H1 (cell line): ENCODE measurements at regions not wholly inside any gene's neighbourhood (a gene's known extent, or its start where the extent isn't known, plus 50 kb on each side); places are given as distances from the start of the nearest gene placed in this dataset.
"Not testable (repeated sequence)": the region's sequence is repeated elsewhere in the genome, so short reads cannot be mapped to it uniquely, and the experiment has no call there.

Source experiments
- CTCF ChIA-PET: fragments of 300-600 bp; sonication (Branson Sonifier 250); formaldehyde crosslinking; loops from one replicate; lab custom pipeline; 2021; ENCODE audit not compliant: partially characterized antibody; lab: Charles Lee
- POLR2A ChIA-PET: fragments of 300-600 bp; sonication (Branson Sonifier 250); formaldehyde crosslinking; loops from one replicate; lab custom pipeline; 2021; ENCODE audit warnings: inconsistent platforms; ENCODE audit not compliant: partially characterized antibody; lab: Charles Lee
- DNase-seq, 2 experiments: peaks; one replicate each; pipeline versions ENCODE4 v3.0.0 to v3.0.0-alpha.2; 2010 to 2022; ENCODE audit warnings: low spot score in 2 of 2, low read depth in 1 of 2, mixed read lengths in 1 of 2
- FAIRE-seq: peaks from 2 replicates; lab custom pipeline; 2011; peaks lifted over from hg19 to GRCh38; lab: Jason Lieb, UNC
- H2AFZ ChIP-seq: 2 replicates; pipeline ENCODE4 v1.8.1; 2012; ENCODE audit warnings: low read length, inconsistent platforms
- H2AK5ac ChIP-seq: 2 replicates; pipeline ENCODE4 v1.6.1; 2013; ENCODE audit warnings: low read depth, low read length
- H2BK120ac ChIP-seq: replicated peaks from 2 replicates; pipeline ENCODE3; 2013; ENCODE audit warnings: low read depth, low read length, inconsistent platforms
- H2BK12ac ChIP-seq: 2 replicates; pipeline ENCODE4 v1.6.1; 2013; ENCODE audit warnings: low read depth, low read length
- H2BK15ac ChIP-seq: 2 replicates; pipeline ENCODE4 v1.6.1; 2013; ENCODE audit warnings: low read length
- H2BK20ac ChIP-seq: 2 replicates; pipeline ENCODE4 v1.6.1; 2013; ENCODE audit warnings: low read length
- H2BK5ac ChIP-seq: 2 replicates; pipeline ENCODE4 v1.6.1; 2013; ENCODE audit warnings: low read depth, low read length
- H3K14ac ChIP-seq: 2 replicates; pipeline ENCODE4 v1.6.1; 2013; ENCODE audit warnings: inconsistent platforms; ENCODE audit not compliant: insufficient read length
- H3K18ac ChIP-seq: 2 replicates; pipeline ENCODE4 v1.6.1; 2013; ENCODE audit warnings: low read length; ENCODE audit errors: extremely low read depth
- H3K23ac ChIP-seq: 2 replicates; pipeline ENCODE4 v1.6.1; 2013; ENCODE audit warnings: inconsistent platforms; ENCODE audit not compliant: insufficient read length
- H3K23me2 ChIP-seq: 2 replicates; pipeline ENCODE4 v1.6.1; 2013; ENCODE audit warnings: low read depth, low read length
- H3K27ac ChIP-seq: 2 replicates; pipeline ENCODE4 v1.6.1; 2011; ENCODE audit warnings: low read depth, low read length, inconsistent platforms
- H3K27me3 ChIP-seq, 4 experiments: replicated peaks in 1 of 4; 1 replicate in 1 of 4; 2 replicates in 3 of 4; pipeline versions ENCODE4 v1.6.1 to v1.8.1; 2011 to 2013; ENCODE audit warnings: low read length in 3 of 4, mild to moderate bottlenecking in 3 of 4, inconsistent platforms in 2 of 4, mixed read lengths in 2 of 4, moderate library complexity in 1 of 4; ENCODE audit not compliant: control insufficient read depth in 3 of 4, insufficient read depth in 3 of 4; ENCODE audit errors: extremely low read depth in 1 of 4
- H3K36me3 ChIP-seq, 4 experiments: 2 replicates each; pipeline versions ENCODE4 v1.6.1 to v1.8.1; 2011 to 2013; ENCODE audit warnings: mild to moderate bottlenecking in 4 of 4, low read length in 3 of 4, moderate library complexity in 2 of 4, control low read depth in 1 of 4, inconsistent platforms in 1 of 4; ENCODE audit not compliant: insufficient read depth in 4 of 4, control insufficient read depth in 2 of 4
- H3K4ac ChIP-seq: replicated peaks from 2 replicates; pipeline ENCODE3; 2013; ENCODE audit warnings: low read length, low read depth, mixed read lengths, inconsistent platforms; ENCODE audit not compliant: insufficient read length
- H3K4me1 ChIP-seq, 4 experiments: replicated peaks in 1 of 4; 1 replicate in 1 of 4; 2 replicates in 3 of 4; pipeline versions ENCODE4 v1.6.1 to v1.8.1; 2011 to 2013; ENCODE audit warnings: low read length in 3 of 4, inconsistent platforms in 2 of 4, mixed read lengths in 1 of 4; ENCODE audit not compliant: insufficient read depth in 4 of 4, control insufficient read depth in 3 of 4
- H3K4me2 ChIP-seq, 2 experiments: 2 replicates each; pipeline versions ENCODE4 v1.6.1 to v1.8.1; 2011 to 2013; ENCODE audit warnings: low read depth in 2 of 2, low read length in 2 of 2, control low read depth in 1 of 2, inconsistent platforms in 1 of 2, mild to moderate bottlenecking in 1 of 2; ENCODE audit not compliant: insufficient read depth in 1 of 2
- H3K4me3 ChIP-seq, 4 experiments: fragments of 200-600, 300-600 bp in 1 of 4; sonication (generic), shearing (Covaris generic), sonication (Bioruptor Twin) in 1 of 4; 2 replicates each; pipeline versions ENCODE4 v1.5.1 to v1.8.1; 2011 to 2016; ENCODE audit warnings: low read length in 4 of 4, low read depth in 3 of 4, control low read depth in 2 of 4, inconsistent platforms in 2 of 4, mild to moderate bottlenecking in 2 of 4, mixed read lengths in 1 of 4, moderate library complexity in 1 of 4; ENCODE audit not compliant: insufficient read depth in 2 of 4; ENCODE audit errors: extremely low read depth in 1 of 4
- H3K56ac ChIP-seq: replicated peaks from 2 replicates; pipeline ENCODE3; 2013; ENCODE audit warnings: low read depth, mild to moderate bottlenecking, mixed read lengths, low read length, inconsistent platforms; ENCODE audit not compliant: insufficient read length
- H3K79me1 ChIP-seq: 2 replicates; pipeline ENCODE4 v1.6.1; 2013; ENCODE audit warnings: low read depth, low read length, control low read depth
- H3K79me2 ChIP-seq, 2 experiments: 2 replicates each; pipeline versions ENCODE4 v1.6.1 to v1.8.1; 2012 to 2013; ENCODE audit warnings: low read length in 2 of 2, mild to moderate bottlenecking in 2 of 2, inconsistent platforms in 1 of 2; ENCODE audit not compliant: insufficient read depth in 2 of 2, control insufficient read depth in 1 of 2
- H3K9ac ChIP-seq, 4 experiments: replicated peaks in 1 of 4; 1 replicate in 1 of 4; 2 replicates in 3 of 4; pipeline versions ENCODE4 v1.6.1 to v1.8.1; 2011 to 2013; ENCODE audit warnings: low read depth in 3 of 4, low read length in 3 of 4, control low read depth in 2 of 4, mild to moderate bottlenecking in 2 of 4, moderate library complexity in 2 of 4, inconsistent platforms in 1 of 4; ENCODE audit errors: extremely low read depth in 1 of 4
- H3K9me3 ChIP-seq, 2 experiments: 2 replicates each; pipeline versions ENCODE4 v1.6.1 to v1.8.1; 2012 to 2013; ENCODE audit warnings: mild to moderate bottlenecking in 2 of 2, moderate library complexity in 2 of 2, control low read depth in 1 of 2, inconsistent platforms in 1 of 2, low read depth in 1 of 2, low read length in 1 of 2, mixed read lengths in 1 of 2; ENCODE audit not compliant: insufficient read depth in 2 of 2
- H4K20me1 ChIP-seq, 2 experiments: replicated peaks in 1 of 2; 2 replicates each; pipeline versions ENCODE3 to v1.8.1; 2011 to 2013; ENCODE audit warnings: inconsistent platforms in 2 of 2, low read length in 2 of 2, mild to moderate bottlenecking in 1 of 2; ENCODE audit not compliant: insufficient read depth in 2 of 2, control insufficient read depth in 1 of 2
- H4K5ac ChIP-seq: 2 replicates; pipeline ENCODE4 v1.6.1; 2013; ENCODE audit warnings: low read length, low read depth, mixed read lengths, inconsistent platforms; ENCODE audit not compliant: insufficient read length
- H4K8ac ChIP-seq: 2 replicates; pipeline ENCODE4 v1.8.0; 2013; ENCODE audit warnings: mild to moderate bottlenecking, moderate library complexity, low read length, inconsistent platforms; ENCODE audit not compliant: insufficient read depth; ENCODE audit errors: extremely low read depth
- H4K91ac ChIP-seq: replicated peaks from 2 replicates; pipeline ENCODE3; 2013; ENCODE audit warnings: low read length, mixed read lengths, inconsistent platforms; ENCODE audit not compliant: insufficient read length
- KDM4A ChIP-seq: IDR thresholded peaks from one replicate; pipeline ENCODE4 v1.7.1; 2012; ENCODE audit warnings: low read depth, mild to moderate bottlenecking, moderate library complexity, low read length, inconsistent platforms; ENCODE audit not compliant: severe bottlenecking
- SAP30 ChIP-seq: fragments of 300-600 bp; sonication (generic); IDR thresholded peaks from 2 replicates; pipeline ENCODE4 v1.7.1; 2012; ENCODE audit warnings: low read length, moderate library complexity, mild to moderate bottlenecking, inconsistent platforms; ENCODE audit not compliant: insufficient read depth, insufficient replicate concordance
- WGBS, 2 experiments: shearing (Covaris generic) in 1 of 2; methylation state at CpG; one replicate each; pipeline versions ENCODE4 v1.1.6 to v1.1.7; 2013 to 2015; ENCODE audit warnings: low lambda C conversion rate in 2 of 2, mixed read lengths in 2 of 2, inconsistent platforms in 1 of 2, low coverage in 1 of 2, missing lambda C conversion rate in 1 of 2; ENCODE audit not compliant: insufficient replicate concordance in 2 of 2, insufficient coverage in 1 of 2, insufficient read length in 1 of 2; ENCODE audit errors: extremely low coverage in 1 of 2, missing lambda C conversion rate in 1 of 2; 5-methylcytosine and 5-hydroxymethylcytosine counted together

GRCh38 chr11:37442576-37442975 lies 844.5 kb upstream of the RAG2 start (continued):
- TF ChIP-seq KDM4A = no peak
- TF ChIP-seq SAP30 = no peak

- H3K27me3 ChIP-seq, H2BK120ac ChIP-seq, H2BK20ac ChIP-seq, H3K79me2 ChIP-seq, CTCF ChIA-PET, FAIRE-seq, H3K9ac ChIP-seq, H4K8ac ChIP-seq, H2AFZ ChIP-seq, H3K4me2 ChIP-seq, H2BK5ac ChIP-seq, H3K23me2 ChIP-seq, H3K18ac ChIP-seq, H3K36me3 ChIP-seq, H3K79me1 ChIP-seq, H3K27ac ChIP-seq, H3K4me3 ChIP-seq, H3K23ac ChIP-seq, H3K56ac ChIP-seq, H2BK12ac ChIP-seq, H3K4ac ChIP-seq, H2AK5ac ChIP-seq, H4K20me1 ChIP-seq, POLR2A ChIA-PET, H4K91ac ChIP-seq, H3K4me1 ChIP-seq, H4K5ac ChIP-seq, H3K14ac ChIP-seq, H2BK15ac ChIP-seq, DNase-seq: not testable (repeated sequence)
- H3K9me3 ChIP-seq = peaks cover 14 to 25% of the 10 kb centered on the region in 2 experiments
- 97% methylated on average over 19 of the region's 29 CpGs; no CpG with 5 or more reads in 1 of the 2 experiments for WGBS, 2 experiments
Measured at GRCh38 chr11:37431633-37432230, 833.7 kb upstream of the RAG2 start.
